ENCODE measurements at regions not wholly inside any gene's neighbourhood (a gene's known extent, or its start where the extent isn't known, plus 50 kb on each side); places are given as distances from the start of the nearest gene placed in this dataset.

- no peak for DNase-seq
Measured at GRCh38 chr3:194281766-194282165, 69.4 kb downstream of the CPN2 start.

- DNase-seq: no peak
Measured at GRCh38 chr3:194282436-194283122, 68.5 kb downstream of the CPN2 start.

GRCh38 chr3:194283221-194284006 is 67.7 kb downstream of the CPN2 start:
- DNase-seq: no peak

GRCh38 chr3:194284351-194284750 is 66.8 kb downstream of the CPN2 start:
- no peak for DNase-seq

GRCh38 chr3:194285024-194285849 is 65.9 kb downstream of the CPN2 start:
- no peak for DNase-seq

GRCh38 chr3:194285850-194286197 is 65.3 kb downstream of the CPN2 start:
- no peak for DNase-seq

GRCh38 chr3:194286375-194287146 is 64.6 kb downstream of the CPN2 start:
- no peak for DNase-seq

GRCh38 chr3:194287374-194287773 is 63.8 kb downstream of the CPN2 start:
- no peak for DNase-seq

GRCh38 chr3:194287977-194288706 is 63.0 kb downstream of the CPN2 start:
- DNase-seq: no peak

Measured in SHP77 (cell line).